ENCODE measurements at regions not wholly inside any gene's neighbourhood (a gene's known extent, or its start where the extent isn't known, plus 50 kb on each side); places are given as distances from the start of the nearest gene placed in this dataset.
"Not testable (repeated sequence)": the region's sequence is repeated elsewhere in the genome, so short reads cannot be mapped to it uniquely, and the experiment has no call there.

- H3K27ac ChIP-seq; H3K9me3 ChIP-seq; intact Hi-C loops (cut with DNase I; ENCODE audit: low total_unique reads); H3K36me3 ChIP-seq; DNase-seq; H3K27me3 ChIP-seq; H3K4me1 ChIP-seq; H3K4me3 ChIP-seq: not testable (repeated sequence)
These were observed 84.3 kb downstream of the IRS2 start for GRCh38 chr13:109702030-109702597.

GRCh38 chr13:109700176-109700575 is 86.2 kb downstream of the IRS2 start:
- Histone ChIP-seq H3K27ac (no peak overlapping the region), H3K4me1 (no peaks in the 10 kb centered on the region), H3K36me3 (no peaks in the 10 kb centered on the region), H3K4me3 (no peak overlapping the region), H3K27me3 (no peaks in the 10 kb centered on the region), H3K9me3 (no peaks in the 10 kb centered on the region)
- no peak for TF ChIP-seq CTCF (IDR thresholded peaks at IDR 0.05)
- no peak for TF ChIP-seq POLR2A (IDR thresholded peaks at IDR 0.05)
- intact Hi-C loops (cut with DNase I; ENCODE audit: low total_unique reads) = no loop called here
- DNase-seq = peak in 1 of 2 donors; percentile 39

GRCh38 chr13:109699628-109700071 is 86.7 kb downstream of the IRS2 start:
- Histone ChIP-seq H3K4me1 (no peaks in the 10 kb centered on the region), H3K27ac (no peak overlapping the region), H3K36me3 (no peaks in the 10 kb centered on the region), H3K27me3 (no peaks in the 10 kb centered on the region), H3K9me3 (no peaks in the 10 kb centered on the region), H3K4me3 (no peak overlapping the region)
- intact Hi-C loops (cut with DNase I; ENCODE audit: low total_unique reads) = no loop called here
- no peak for DNase-seq
- TF ChIP-seq POLR2A (IDR thresholded peaks at IDR 0.05) (no peak), CTCF (IDR thresholded peaks at IDR 0.05) (no peak)

GRCh38 chr13:109698779-109699178 is 87.6 kb downstream of the IRS2 start:
- H3K27ac ChIP-seq = no peak overlapping the region
- no peaks in the 10 kb centered on the region for H3K36me3 ChIP-seq
- no peaks in the 10 kb centered on the region for H3K27me3 ChIP-seq
- TF ChIP-seq POLR2A (IDR thresholded peaks at IDR 0.05) (no peak), CTCF (IDR thresholded peaks at IDR 0.05) (no peak)
- H3K9me3 ChIP-seq = no peaks in the 10 kb centered on the region
- no peak overlapping the region for H3K4me3 ChIP-seq
- DNase-seq = no peak
- intact Hi-C loops (cut with DNase I; ENCODE audit: low total_unique reads) = no loop called here
- no peaks in the 10 kb centered on the region for H3K4me1 ChIP-seq

- no peaks in the 10 kb centered on the region for H3K36me3 ChIP-seq
- intact Hi-C loops (cut with DNase I; ENCODE audit: low total_unique reads) = no loop called here
- no peak overlapping the region for H3K4me3 ChIP-seq
- H3K27ac ChIP-seq = no peak overlapping the region
- no peaks in the 10 kb centered on the region for H3K9me3 ChIP-seq
- H3K27me3 ChIP-seq = no peaks in the 10 kb centered on the region
- TF ChIP-seq POLR2A (IDR thresholded peaks at IDR 0.05) (no peak), CTCF (IDR thresholded peaks at IDR 0.05) (no peak)
- no peaks in the 10 kb centered on the region for H3K4me1 ChIP-seq
- DNase-seq = no peak
These were observed 88.4 kb downstream of the IRS2 start for GRCh38 chr13:109697936-109698335.
